GM19035 (cell line): ENCODE measurements at regions not wholly inside any gene's neighbourhood (a gene's known extent, or its start where the extent isn't known, plus 50 kb on each side); places are given as distances from the start of the nearest gene placed in this dataset.

Source experiments
- ATAC-seq: cut with Tn5 transposase; IDR thresholded peaks from one replicate; pipeline ENCODE4 v1.9.1; 2021; ENCODE audit not compliant: unreplicated experiment

- no peak for ATAC-seq
These were observed 152.9 kb downstream of the CBLN1 start for GRCh38 chr16:49128740-49129139.

GRCh38 chr16:49127103-49127502 is 154.5 kb downstream of the CBLN1 start:
- no peak for ATAC-seq

GRCh38 chr16:49121636-49122035 is 160.0 kb downstream of the CBLN1 start:
- ATAC-seq = no peak

GRCh38 chr16:49120631-49121030 is 161.0 kb downstream of the CBLN1 start:
- ATAC-seq = no peak

- ATAC-seq = no peak
These were observed 164.8 kb downstream of the CBLN1 start for GRCh38 chr16:49116873-49117272.

GRCh38 chr16:49115956-49116355 is 165.7 kb downstream of the CBLN1 start:
- ATAC-seq = no peak

GRCh38 chr16:49112754-49113153 is 168.9 kb downstream of the CBLN1 start:
- ATAC-seq = no peak

- ATAC-seq = no peak
These were observed 170.3 kb downstream of the CBLN1 start for GRCh38 chr16:49111351-49111750.

- ATAC-seq = no peak
These were observed 173.0 kb downstream of the CBLN1 start for GRCh38 chr16:49108611-49109010.

- ATAC-seq = no peak
These were observed 178.3 kb downstream of the CBLN1 start for GRCh38 chr16:49103298-49103697.

- ATAC-seq = no peak
These were observed 179.6 kb downstream of the CBLN1 start for GRCh38 chr16:49101997-49102396.

- no peak for ATAC-seq
These were observed 181.3 kb downstream of the CBLN1 start for GRCh38 chr16:49100366-49100765.

GRCh38 chr16:49097964-49098363 is 183.7 kb downstream of the CBLN1 start:
- no peak for ATAC-seq

GRCh38 chr16:49096176-49096945 is 185.3 kb downstream of the CBLN1 start:
- ATAC-seq = no peak

GRCh38 chr16:49095539-49095938 is 186.1 kb downstream of the CBLN1 start:
- no peak for ATAC-seq

- ATAC-seq = no peak
These were observed 187.2 kb downstream of the CBLN1 start for GRCh38 chr16:49094471-49094870.

- ATAC-seq = no peak
These were observed 187.7 kb downstream of the CBLN1 start for GRCh38 chr16:49093939-49094338.

- ATAC-seq = no peak
These were observed 188.9 kb downstream of the CBLN1 start for GRCh38 chr16:49092704-49093103.

GRCh38 chr16:49089533-49089932 is 192.1 kb downstream of the CBLN1 start:
- ATAC-seq = no peak

GRCh38 chr16:49089039-49089438 is 192.6 kb downstream of the CBLN1 start:
- no peak for ATAC-seq

- ATAC-seq = no peak
These were observed 196.0 kb downstream of the CBLN1 start for GRCh38 chr16:49085686-49086085.

GRCh38 chr16:49084628-49085390 is 196.8 kb downstream of the CBLN1 start:
- ATAC-seq = no peak
